HG03175 (cell line): ENCODE measurements at regions not wholly inside any gene's neighbourhood (a gene's known extent, or its start where the extent isn't known, plus 50 kb on each side); places are given as distances from the start of the nearest gene placed in this dataset.
A peak's percentile ranks its signal among the peaks of the same experiment; 100 is the strongest.

Experiments
- ATAC-seq: cut with Tn5 transposase; IDR thresholded peaks from one replicate; pipeline ENCODE4 v1.9.1; 2021; ENCODE audit warnings: mild to moderate bottlenecking, moderate library complexity; ENCODE audit not compliant: unreplicated experiment

- no peak for ATAC-seq
These were observed 730.4 kb downstream of the EFNA5 start for GRCh38 chr5:106940301-106940846.

GRCh38 chr5:106923409-106923808 lies 747.3 kb downstream of the EFNA5 start:
- ATAC-seq = no peak

GRCh38 chr5:106921567-106921966 lies 749.2 kb downstream of the EFNA5 start:
- no peak for ATAC-seq

GRCh38 chr5:106910486-106910885 lies 760.3 kb downstream of the EFNA5 start:
- ATAC-seq = no peak

- ATAC-seq = no peak
These were observed 761.0 kb downstream of the EFNA5 start for GRCh38 chr5:106909716-106910115.

- no peak for ATAC-seq
These were observed 762.8 kb downstream of the EFNA5 start for GRCh38 chr5:106907979-106908378.

GRCh38 chr5:106906199-106906598 lies 764.5 kb downstream of the EFNA5 start:
- ATAC-seq = no peak

- ATAC-seq = no peak
These were observed 775.8 kb downstream of the EFNA5 start for GRCh38 chr5:106894964-106895363.

- no peak for ATAC-seq
These were observed 788.7 kb downstream of the EFNA5 start for GRCh38 chr5:106882035-106882434.

- no peak for ATAC-seq
These were observed 790.1 kb downstream of the EFNA5 start for GRCh38 chr5:106880656-106881055.

GRCh38 chr5:106877881-106878280 lies 792.9 kb downstream of the EFNA5 start:
- ATAC-seq = no peak

- ATAC-seq = no peak
These were observed 794.0 kb downstream of the EFNA5 start for GRCh38 chr5:106876665-106877194.

- ATAC-seq = no peak
These were observed 794.5 kb downstream of the EFNA5 start for GRCh38 chr5:106876298-106876622.

GRCh38 chr5:106875591-106876297 lies 795.0 kb downstream of the EFNA5 start:
- ATAC-seq = peak; percentile 63

GRCh38 chr5:106874974-106875373 lies 795.8 kb downstream of the EFNA5 start:
- ATAC-seq = no peak

- no peak for ATAC-seq
These were observed 796.2 kb downstream of the EFNA5 start for GRCh38 chr5:106874531-106874930.

GRCh38 chr5:106873568-106873967 lies 797.2 kb downstream of the EFNA5 start:
- ATAC-seq = no peak

- ATAC-seq = no peak
These were observed 805.5 kb downstream of the EFNA5 start for GRCh38 chr5:106865279-106865678.

GRCh38 chr5:106862450-106863193 lies 808.1 kb downstream of the EFNA5 start:
- ATAC-seq = no peak

- peak; percentile 53 for ATAC-seq
These were observed 810.2 kb downstream of the EFNA5 start for GRCh38 chr5:106860398-106861044.

- ATAC-seq = no peak
These were observed 812.1 kb downstream of the EFNA5 start for GRCh38 chr5:106858616-106859015.
